Fibroblast of mammary gland (primary cell): ENCODE measurements at regions not wholly inside any gene's neighbourhood (a gene's known extent, or its start where the extent isn't known, plus 50 kb on each side); places are given as distances from the start of the nearest gene placed in this dataset.

Experiments
- DNase-seq: peaks from one replicate; pipeline ENCODE4 v3.0.0-alpha.2; 2010; ENCODE audit warnings: low read depth
- H3K4me3 ChIP-seq: 2 replicates; pipeline ENCODE4 v1.5.1; 2011; ENCODE audit warnings: low read depth, mild to moderate bottlenecking, low read length, moderate library complexity; ENCODE audit not compliant: control insufficient read depth
- CTCF ChIP-seq: conservative IDR thresholded peaks from 2 replicates; pipeline ENCODE4 v1.5.1; 2011; ENCODE audit warnings: low read depth, low read length, inconsistent platforms; ENCODE audit not compliant: control insufficient read depth, insufficient read depth

DNA sequence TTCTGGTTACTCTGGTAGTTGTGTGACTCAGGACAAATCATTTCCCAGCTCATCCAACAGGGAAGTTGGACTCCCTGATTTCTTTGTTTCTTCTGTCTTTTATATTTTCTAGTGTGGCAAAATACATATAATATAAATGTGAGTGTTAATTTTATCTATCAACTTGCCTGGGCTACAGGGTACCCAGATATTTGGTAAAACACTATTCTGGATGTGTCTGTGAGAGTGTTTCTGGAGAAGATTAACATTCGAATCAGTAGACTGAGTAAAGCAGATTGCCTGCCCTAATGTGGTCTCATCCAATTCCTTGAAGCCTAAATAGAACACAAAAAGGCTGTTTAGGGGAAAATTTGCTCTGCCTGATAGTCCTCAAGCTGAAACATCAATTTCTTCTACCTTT, 91.1 kb upstream of the EPCAM start:
- no peak for TF ChIP-seq CTCF
- H3K4me3 ChIP-seq: no peak overlapping the region
- DNase-seq: no peak

GRCh38 chr2:47277187-47277586, 91.9 kb upstream of the EPCAM start:
- DNase-seq: no peak
- TF ChIP-seq CTCF: no peak
- H3K4me3 ChIP-seq: no peak overlapping the region

DNA sequence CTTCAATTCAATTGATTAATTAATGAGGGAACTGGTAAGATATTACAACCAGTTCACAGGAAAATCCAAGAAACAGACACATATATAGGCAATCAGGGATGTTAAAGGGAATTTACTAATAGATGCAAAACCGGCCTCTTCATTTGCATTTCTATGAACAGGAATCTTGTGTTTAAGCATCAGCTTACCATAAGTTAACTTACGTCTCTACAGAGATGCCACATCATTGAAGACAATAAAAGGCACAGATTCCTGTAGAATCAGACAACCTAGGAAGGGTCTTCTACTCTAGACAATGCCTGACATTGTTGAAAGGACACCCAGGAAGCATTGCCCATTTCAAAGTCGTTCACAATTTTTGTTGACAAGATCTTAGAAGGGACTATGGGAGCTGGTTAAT, 93.0 kb upstream of the EPCAM start:
- DNase-seq: no peak
- H3K4me3 ChIP-seq: no peak overlapping the region
- TF ChIP-seq CTCF: no peak

- TF ChIP-seq CTCF: no peak
- peak; percentile 84 for DNase-seq
- no peak overlapping the region for H3K4me3 ChIP-seq
These were observed 94.9 kb upstream of the EPCAM start for GRCh38 chr2:47274054-47274782.

DNA sequence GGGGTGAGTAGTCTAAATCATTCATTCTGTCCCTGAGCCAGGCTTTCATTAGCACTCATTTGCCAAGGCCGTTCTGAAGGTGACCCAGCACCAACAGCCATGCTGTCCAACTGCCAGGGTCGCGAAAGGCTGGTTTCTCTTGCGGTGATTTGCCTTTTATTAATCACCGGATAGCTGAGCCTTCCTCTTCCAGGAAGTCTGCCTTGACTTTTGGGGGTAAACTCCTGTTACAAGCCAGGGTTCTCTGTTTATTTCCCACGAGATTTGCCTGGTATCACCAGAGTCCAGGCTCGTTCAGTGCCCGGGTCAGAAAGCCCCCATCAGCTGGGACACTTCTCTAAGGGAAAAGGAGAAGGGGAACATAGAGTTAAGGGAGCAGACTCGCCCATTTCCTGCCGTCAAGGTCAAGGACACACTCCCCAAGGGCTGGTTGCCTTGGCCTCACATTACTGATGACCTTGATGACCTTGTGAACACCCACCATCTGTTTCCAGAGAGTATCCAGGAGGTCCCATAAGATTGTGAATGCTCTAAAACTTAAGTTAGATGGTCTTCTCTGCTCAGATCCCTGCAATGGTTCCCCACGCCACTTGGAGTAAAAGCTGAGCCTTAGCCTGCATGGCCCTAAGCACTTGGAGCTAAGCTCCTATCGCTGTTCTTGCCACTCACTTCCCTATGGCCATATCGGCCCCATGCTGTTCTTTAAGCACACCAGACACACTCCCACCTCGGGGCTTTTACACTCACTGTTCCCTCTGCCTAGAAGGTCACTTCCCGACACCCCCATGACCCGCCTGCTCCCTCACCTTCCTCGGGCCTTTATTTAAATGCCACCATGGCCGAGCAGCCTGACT, 96.0 kb upstream of the EPCAM start:
- no peak for TF ChIP-seq CTCF
- H3K4me3 ChIP-seq: no peak overlapping the region

DNA sequence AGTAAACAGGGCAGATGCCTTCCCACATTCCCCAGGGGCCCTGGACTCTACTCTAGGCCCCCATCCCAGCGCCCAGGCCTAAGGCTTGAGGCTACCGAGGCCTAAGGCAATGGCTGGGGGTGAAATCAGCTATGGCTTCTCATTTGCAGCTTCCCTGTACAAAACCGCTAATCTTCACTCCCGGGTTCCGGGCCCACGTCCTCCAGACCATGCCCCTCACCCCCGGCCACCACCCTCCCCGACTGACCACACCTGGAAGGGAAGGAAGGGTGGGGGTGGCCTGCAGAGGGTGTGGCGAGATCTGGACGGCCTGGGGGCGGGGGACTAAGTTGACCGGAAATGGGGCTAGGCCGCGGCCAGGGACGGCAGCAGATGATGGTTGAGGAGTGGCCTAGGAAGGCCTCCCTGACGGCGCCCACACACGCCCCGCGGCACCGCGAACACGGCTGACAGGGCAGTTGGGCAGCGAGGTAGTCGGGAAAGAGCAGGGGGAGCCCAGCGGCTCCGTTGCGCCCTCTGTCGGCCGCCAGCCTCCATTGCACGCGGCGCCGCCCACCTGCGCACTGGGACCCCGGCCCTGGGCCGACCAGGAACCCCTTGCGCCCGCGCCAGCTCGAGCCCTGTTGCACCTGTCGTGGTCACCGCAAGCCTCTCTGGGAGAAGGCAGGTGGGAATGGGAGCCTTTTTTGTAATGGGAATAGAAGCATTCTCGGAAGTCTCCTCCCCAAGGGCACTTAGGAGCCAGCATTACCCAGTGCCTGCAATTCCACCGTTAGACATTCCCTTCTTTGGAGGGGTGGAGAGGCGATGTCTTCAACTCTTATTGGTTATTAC, 95.9 kb upstream of the CALM2 start:
- TF ChIP-seq CTCF: peak; percentile 62
- peak; percentile 45 for DNase-seq
- peak overlapping the region; percentile 26 for H3K4me3 ChIP-seq

More for the DNA sequence above, 96.0 kb upstream of the EPCAM start:
- no peak for DNase-seq
